Endothelial cell of umbilical vein (primary cell): ENCODE measurements at regions not wholly inside any gene's neighbourhood (a gene's known extent, or its start where the extent isn't known, plus 50 kb on each side); places are given as distances from the start of the nearest gene placed in this dataset.

Experiments used
- BruUV-seq: library from RNA; stranded (reverse); fragments of 400-500 nt; replicated peaks from 2 replicates; lab custom pipeline; 2021; lab: Mats Ljungman, UMichigan
- CTCF ChIA-PET: fragments of 300-600, 350-600 bp; sonication (Branson Sonifier 250); formaldehyde crosslinking; loops from one replicate; lab custom pipeline; 2021; ENCODE audit warnings: antibody characterized with exemption, inconsistent platforms; lab: Charles Lee
- POLR2A ChIA-PET: fragments of 300-600, 350-600 bp; sonication (Branson Sonifier 250); formaldehyde crosslinking; loops from one replicate; lab custom pipeline; 2021; ENCODE audit warnings: antibody characterized with exemption, inconsistent platforms; lab: Charles Lee
- DNase-seq: peaks from one replicate; pipeline ENCODE4 v3.0.0-alpha.2; 2011; ENCODE audit warnings: low read depth, low spot score
- FAIRE-seq: peaks from 2 replicates; lab custom pipeline; 2011; peaks lifted over from hg19 to GRCh38; lab: Jason Lieb, UNC
- H2AFZ ChIP-seq: 2 replicates; pipeline ENCODE4 v1.6.0; 2012; ENCODE audit warnings: low read depth, low read length, control low read depth, inconsistent platforms
- H3K27ac ChIP-seq: 2 replicates; pipeline ENCODE4 v1.5.1; 2011; ENCODE audit warnings: low read depth, mild to moderate bottlenecking, control low read depth, low read length, moderate library complexity; ENCODE audit not compliant: insufficient read depth
- H3K27me3 ChIP-seq, 2 experiments: 2 replicates each; pipeline versions ENCODE4 v1.6.0 to v1.6.1; 2011; ENCODE audit warnings: low read length in 2 of 2, mixed read lengths in 1 of 2; ENCODE audit not compliant: control insufficient read depth in 2 of 2, insufficient read depth in 2 of 2
- H3K36me3 ChIP-seq, 2 experiments: 2 replicates in 1 of 2; 3 replicates in 1 of 2; pipeline ENCODE4 v1.5.1; 2011; ENCODE audit warnings: low read length in 2 of 2, mild to moderate bottlenecking in 1 of 2, moderate library complexity in 1 of 2; ENCODE audit not compliant: control insufficient read depth in 2 of 2, insufficient read depth in 2 of 2; ENCODE audit errors: extremely low read depth in 1 of 2
- H3K4me1 ChIP-seq: 3 replicates; pipeline ENCODE4 v1.5.1; 2011; ENCODE audit warnings: mild to moderate bottlenecking, low read length; ENCODE audit not compliant: control insufficient read depth, insufficient read depth; ENCODE audit errors: extremely low read depth
- H3K4me2 ChIP-seq: 2 replicates; pipeline ENCODE4 v1.6.1; 2011; ENCODE audit warnings: low read length, control low read depth, mixed read lengths; ENCODE audit not compliant: insufficient read depth
- H3K4me3 ChIP-seq, 3 experiments: fragments of 200-600 bp in 1 of 3; sonication (generic), shearing (Covaris generic) in 1 of 3; replicated peaks in 1 of 3; 2 replicates each; pipeline ENCODE4 v1.5.1; 2011 to 2016; ENCODE audit warnings: control low read depth in 3 of 3, low read length in 3 of 3, mild to moderate bottlenecking in 2 of 3, inconsistent platforms in 1 of 3, low read depth in 1 of 3, moderate library complexity in 1 of 3; ENCODE audit not compliant: insufficient read depth in 1 of 3
- H3K79me2 ChIP-seq: 2 replicates; pipeline ENCODE4 v1.6.0; 2012; ENCODE audit warnings: low read length, inconsistent platforms; ENCODE audit not compliant: control insufficient read depth, insufficient read depth
- H3K9ac ChIP-seq: replicated peaks from 2 replicates; pipeline ENCODE3; 2011; ENCODE audit warnings: low read length, control low read depth; ENCODE audit not compliant: insufficient read depth; ENCODE audit errors: extremely low read depth
- H3K9me1 ChIP-seq: replicated peaks from 3 replicates; pipeline ENCODE4 v1.6.0; 2011; ENCODE audit warnings: mild to moderate bottlenecking, low read length; ENCODE audit not compliant: control insufficient read depth, insufficient read depth; ENCODE audit errors: extremely low read depth
- H3K9me3 ChIP-seq: replicated peaks from 2 replicates; pipeline ENCODE4 v1.5.1; 2012; ENCODE audit warnings: low read length, inconsistent platforms; ENCODE audit not compliant: control insufficient read depth, insufficient read depth
- H4K20me1 ChIP-seq: replicated peaks from 2 replicates; pipeline ENCODE3; 2011; ENCODE audit warnings: mild to moderate bottlenecking, low read length; ENCODE audit not compliant: control insufficient read depth, insufficient read depth; ENCODE audit errors: extremely low read depth
- CTCF ChIP-seq, 2 donors: IDR thresholded peaks; 1 replicate in 1 of 2; 2 replicates in 1 of 2; pipeline ENCODE4 v1.5.1; 2011; ENCODE audit warnings: low read length in 2 of 2, mild to moderate bottlenecking in 2 of 2, moderate library complexity in 2 of 2, control low read depth in 1 of 2, inconsistent platforms in 1 of 2, low read depth in 1 of 2; ENCODE audit not compliant: insufficient read depth in 1 of 2; ENCODE audit errors: extremely low read depth in 1 of 2
- EZH2 ChIP-seq: IDR thresholded peaks from 2 replicates; pipeline ENCODE4 v1.6.1; 2012; ENCODE audit warnings: borderline replicate concordance, low read depth, mild to moderate bottlenecking, moderate library complexity, low read length, inconsistent platforms; ENCODE audit not compliant: severe bottlenecking
- FOS ChIP-seq: IDR thresholded peaks from 2 replicates; pipeline ENCODE4 v1.6.1; 2011; ENCODE audit warnings: mild to moderate bottlenecking, low read length, moderate library complexity, borderline replicate concordance; ENCODE audit not compliant: insufficient read depth
- GATA2 ChIP-seq: IDR thresholded peaks from 2 replicates; pipeline ENCODE4 v1.7.0; 2011; ENCODE audit warnings: low read depth, mild to moderate bottlenecking, moderate library complexity, mixed read lengths, low read length; ENCODE audit not compliant: insufficient read length, insufficient read depth
- MYC ChIP-seq: IDR thresholded peaks from one replicate; pipeline ENCODE4 v1.6.1; 2011; ENCODE audit warnings: mild to moderate bottlenecking, low read depth, low read length
- dilution Hi-C: fragments of 300-500 bp; cut with MboI; formaldehyde crosslinking; loops from one replicate; pipeline ENCODE4 v1.15.0; 2019; ENCODE audit warnings: low sequenced_read_pairs; ENCODE audit not compliant: extremely low pct_ligation_motif_present
- intact Hi-C: fragments of 100-400 bp; cut with micrococcal nuclease; formaldehyde crosslinking; loops from one replicate; pipeline ENCODE4 v1.10.0; 2022

DNA sequence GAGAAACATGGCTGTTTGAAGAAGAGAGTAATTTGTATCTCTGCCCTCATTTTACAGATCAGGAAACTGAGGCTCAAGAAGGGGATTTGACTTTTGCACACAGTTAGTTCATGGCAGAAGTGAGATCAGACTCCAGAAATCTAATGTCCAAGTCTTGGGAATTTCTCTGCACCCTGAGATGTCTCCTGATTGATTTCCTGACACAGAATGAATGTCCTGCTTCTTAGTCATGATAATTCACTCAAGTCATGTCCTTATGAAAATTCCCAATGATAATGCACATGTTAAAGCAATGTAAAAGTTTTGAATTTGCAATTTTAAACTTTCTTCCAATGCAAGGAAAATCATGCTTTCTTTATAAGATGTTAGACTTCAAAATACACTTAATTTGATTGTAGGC is 105.9 kb downstream of the ACKR3 start:
- Histone ChIP-seq H3K36me3 (no peaks in the 10 kb centered on the region), H3K27me3 (peaks cover 0 to 3% of the 10 kb centered on the region in 2 experiments), H2AFZ (no peak overlapping the region), H4K20me1 (no peaks in the 10 kb centered on the region), H3K4me2 (no peak overlapping the region), H3K9ac (no peak overlapping the region), H3K9me1 (no peaks in the 10 kb centered on the region), H3K4me3 (no peak overlapping the region), H3K4me1 (peaks cover 3% of the 10 kb centered on the region), H3K9me3 (no peaks in the 10 kb centered on the region), H3K79me2 (no peaks in the 10 kb centered on the region), H3K27ac (no peak overlapping the region)
- ChIA-PET POLR2A (no interaction called here), CTCF (no interaction called here)
- dilution Hi-C loops (no loop called here), intact Hi-C loops (no loop called here)
- TF ChIP-seq MYC (no peak), GATA2 (no peak), CTCF (IDR thresholded peaks at IDR 0.05; ENCODE audit: extremely low read depth in 1 of 2, insufficient read depth in 1 of 2, low read depth in 1 of 2, low read length in 2 of 2) (no peak), FOS (no peak), EZH2 (no peak)
- BruUV-seq = no TSS peak
- FAIRE-seq (no peak), DNase-seq (no peak)
